IMR-90 (cell line): ENCODE measurements at regions not wholly inside any gene's neighbourhood (a gene's known extent, or its start where the extent isn't known, plus 50 kb on each side); places are given as distances from the start of the nearest gene placed in this dataset.

Experiments
- ATAC-seq: fragments of 200-7000 bp; cut with Tn5 transposase; 2 replicates; pipeline ENCODE4 v1.9.1; 2020; ENCODE audit warnings: low read depth, mild to moderate bottlenecking, moderate library complexity
- BruUV-seq: library from RNA; stranded (reverse); fragments of 400-500 nt; replicated peaks from 2 replicates; lab custom pipeline; 2021; lab: Mats Ljungman, UMichigan
- CTCF ChIA-PET: fragments of 300-600 bp; formaldehyde crosslinking; extraction: SDS; loops from one replicate; lab custom pipeline; 2021; ENCODE audit warnings: antibody characterized with exemption; lab: Yijun Ruan, JAX
- POLR2A ChIA-PET: fragments of 300-600 bp; sonication (Branson Sonifier 250); formaldehyde crosslinking; loops from one replicate; lab custom pipeline; 2022; ENCODE audit warnings: antibody characterized with exemption; ENCODE audit not compliant: unreplicated experiment; lab: Charles Lee
- DNase-seq: peaks from one replicate; pipeline ENCODE4 v3.0.0; 2013
- H2AFZ ChIP-seq: replicated peaks from 2 replicates; pipeline ENCODE3; 2013; ENCODE audit warnings: low read length, mild to moderate bottlenecking; ENCODE audit not compliant: poor library complexity
- H2AK5ac ChIP-seq: 2 replicates; pipeline ENCODE4 v1.6.1; 2013; ENCODE audit warnings: low read depth, low read length, inconsistent platforms
- H2AK9ac ChIP-seq: replicated peaks from 2 replicates; pipeline ENCODE3; 2013; ENCODE audit warnings: mild to moderate bottlenecking, low read depth, low read length, moderate library complexity; ENCODE audit not compliant: poor library complexity
- H2BK120ac ChIP-seq: 2 replicates; pipeline ENCODE4 v1.6.1; 2013; ENCODE audit warnings: low read depth, low read length, inconsistent platforms
- H2BK15ac ChIP-seq: 3 replicates; pipeline ENCODE4 v1.6.1; 2013; ENCODE audit warnings: low read depth, low read length, inconsistent platforms
- H2BK20ac ChIP-seq: 2 replicates; pipeline ENCODE4 v1.6.1; 2013; ENCODE audit warnings: low read depth, mild to moderate bottlenecking, inconsistent platforms, low read length, moderate library complexity
- H2BK5ac ChIP-seq: 2 replicates; pipeline ENCODE4 v1.6.1; 2013; ENCODE audit warnings: mild to moderate bottlenecking, low read depth, low read length, inconsistent platforms; ENCODE audit not compliant: poor library complexity, severe bottlenecking
- H3K14ac ChIP-seq: replicated peaks from 2 replicates; pipeline ENCODE4 v1.6.1; 2013; ENCODE audit warnings: low read depth, low read length, inconsistent platforms
- H3K18ac ChIP-seq: 2 replicates; pipeline ENCODE4 v1.6.1; 2013; ENCODE audit warnings: low read depth, low read length, control low read depth
- H3K23ac ChIP-seq: 2 replicates; pipeline ENCODE4 v1.6.1; 2013; ENCODE audit warnings: low read depth, low read length, inconsistent platforms
- H3K27ac ChIP-seq: 2 replicates; pipeline ENCODE4 v1.5.1; 2013; ENCODE audit warnings: mild to moderate bottlenecking, control low read depth, low read length; ENCODE audit not compliant: insufficient read depth
- H3K27me3 ChIP-seq: 2 replicates; pipeline ENCODE4 v1.6.1; 2013; ENCODE audit warnings: low read length; ENCODE audit not compliant: control insufficient read depth, insufficient read depth
- H3K36me3 ChIP-seq: 2 replicates; pipeline ENCODE4 v1.6.1; 2013; ENCODE audit warnings: low read length, mixed read lengths; ENCODE audit not compliant: control insufficient read depth, insufficient read depth
- H3K4ac ChIP-seq: 2 replicates; pipeline ENCODE4 v1.6.1; 2013; ENCODE audit warnings: low read depth, low read length, inconsistent platforms
- H3K4me1 ChIP-seq: 2 replicates; pipeline ENCODE4 v1.6.1; 2013; ENCODE audit warnings: low read length, mixed read lengths; ENCODE audit not compliant: control insufficient read depth, insufficient read depth
- H3K4me2 ChIP-seq: 2 replicates; pipeline ENCODE4 v1.6.1; 2013; ENCODE audit warnings: low read depth, mild to moderate bottlenecking, control low read depth, low read length, moderate library complexity
- H3K4me3 ChIP-seq: 2 replicates; pipeline ENCODE4 v1.5.1; 2013; ENCODE audit warnings: low read depth, mild to moderate bottlenecking, control low read depth, low read length, moderate library complexity; ENCODE audit not compliant: insufficient read depth
- H3K56ac ChIP-seq: 2 replicates; pipeline ENCODE4 v1.6.1; 2013; ENCODE audit warnings: low read length, inconsistent platforms; ENCODE audit not compliant: insufficient read depth; ENCODE audit errors: extremely low read depth
- H3K79me1 ChIP-seq, 2 experiments: 2 replicates each; pipeline ENCODE4 v1.6.1; 2013; ENCODE audit warnings: low read length in 2 of 2, inconsistent platforms in 1 of 2, low read depth in 1 of 2
- H3K9ac ChIP-seq: 2 replicates; pipeline ENCODE4 v1.6.1; 2013; ENCODE audit warnings: low read depth, low read length, control low read depth
- H3K9me1 ChIP-seq: 2 replicates; pipeline ENCODE4 v1.6.1; 2013; ENCODE audit warnings: low read length, inconsistent platforms; ENCODE audit not compliant: insufficient read depth
- H3K9me3 ChIP-seq: 2 replicates; pipeline ENCODE4 v1.6.1; 2013; ENCODE audit warnings: low read length; ENCODE audit not compliant: control insufficient read depth, insufficient read depth
- H4K20me1 ChIP-seq: 2 replicates; pipeline ENCODE4 v1.6.1; 2013; ENCODE audit warnings: low read length, inconsistent platforms; ENCODE audit not compliant: insufficient read depth
- H4K5ac ChIP-seq: 2 replicates; pipeline ENCODE4 v1.6.1; 2013; ENCODE audit warnings: mild to moderate bottlenecking, low read depth, low read length, control low read depth
- H4K8ac ChIP-seq, 2 experiments: 2 replicates each; pipeline ENCODE4 v1.6.1; 2013; ENCODE audit warnings: low read depth in 2 of 2, low read length in 2 of 2, control low read depth in 1 of 2, inconsistent platforms in 1 of 2
- H4K91ac ChIP-seq: 2 replicates; pipeline ENCODE4 v1.6.1; 2013; ENCODE audit warnings: low read depth, low read length, inconsistent platforms; ENCODE audit not compliant: insufficient read depth
- MAFK ChIP-seq: IDR thresholded peaks from 2 replicates; pipeline ENCODE4 v1.6.1; 2012; ENCODE audit warnings: low read depth, low read length, improper control_type of control experiment
- MAZ ChIP-seq: IDR thresholded peaks from 2 replicates; pipeline ENCODE4 v1.6.1; 2012; ENCODE audit warnings: low read depth, mild to moderate bottlenecking, low read length, improper control_type of control experiment, moderate library complexity, borderline replicate concordance
- RFX5 ChIP-seq: IDR thresholded peaks from 2 replicates; pipeline ENCODE4 v1.8.0; 2012; ENCODE audit warnings: low read depth, mild to moderate bottlenecking, low read length, moderate library complexity
- WGBS, 2 experiments: methylation state at CpG; one replicate each; pipeline versions ENCODE4 v1.1.5 to v1.1.7; 2013; ENCODE audit warnings: missing lambda C conversion rate in 2 of 2; ENCODE audit not compliant: insufficient read length in 1 of 2; ENCODE audit errors: extremely low coverage in 2 of 2; 5-methylcytosine and 5-hydroxymethylcytosine counted together
- dilution Hi-C: fragments of 300-500 bp; cut with HindIII; formaldehyde crosslinking; loops from one replicate; pipeline ENCODE4 v1.14.3; 2018; ENCODE audit warnings: low sequenced_read_pairs; ENCODE audit not compliant: unreplicated experiment
- in situ Hi-C: fragments of 300-500 bp; cut with MboI; formaldehyde crosslinking; loops from 3 replicates; pipeline ENCODE4 v1.14.3; 2019; ENCODE audit warnings: low sequenced_read_pairs, inconsistent platforms, mixed read lengths
- intact Hi-C: fragments of 100-400 bp; cut with micrococcal nuclease; formaldehyde crosslinking; loops from 2 replicates; pipeline ENCODE4 v1.10.0; 2022

DNA sequence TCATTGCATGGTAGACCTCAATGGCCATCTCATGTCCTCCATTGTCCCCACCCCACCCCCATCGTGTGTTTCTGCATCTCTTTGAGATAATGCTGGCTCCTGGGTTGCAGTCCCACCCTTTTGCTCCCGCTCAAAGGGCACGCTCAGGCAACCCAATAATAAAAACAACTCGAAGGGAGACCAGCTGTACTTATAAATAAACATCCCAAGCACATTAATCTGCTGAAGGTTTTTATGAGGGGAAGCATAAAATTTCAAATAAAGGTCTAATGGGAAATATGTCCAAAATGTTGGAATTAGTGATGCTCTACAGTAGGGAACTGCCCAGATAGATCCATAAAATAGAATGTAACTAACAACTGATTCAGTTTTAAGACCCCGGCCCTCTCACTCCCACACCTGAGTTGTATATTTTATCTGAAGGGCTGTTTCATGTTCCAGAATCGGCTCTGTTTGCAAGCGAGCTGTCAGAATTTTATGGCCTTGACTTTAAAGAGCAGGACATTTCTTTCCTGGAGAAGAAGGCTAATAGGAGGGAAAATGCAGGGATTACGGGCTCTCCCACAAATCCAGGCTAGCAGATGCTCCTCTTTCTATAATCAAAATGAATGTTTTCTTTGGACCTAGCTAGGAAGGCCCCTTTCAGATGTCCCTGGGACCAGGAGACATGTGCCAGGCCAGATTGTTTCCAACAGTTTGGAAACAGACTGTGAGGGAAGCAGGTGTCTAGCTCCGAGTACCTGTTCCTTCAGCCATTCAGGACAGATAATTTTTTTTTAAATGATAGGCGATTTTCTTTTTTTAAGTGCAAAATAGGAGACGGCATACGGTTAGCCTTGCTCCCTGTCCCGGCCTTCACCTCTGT lies 103.7 kb downstream of the APOB start:
- no peak overlapping the region for H3K14ac ChIP-seq
- ChIA-PET CTCF (no interaction called here), POLR2A (no interaction called here)
- no peaks in the 10 kb centered on the region for H4K20me1 ChIP-seq
- H2BK5ac ChIP-seq, result no peak overlapping the region
- DNase-seq (no peak), ATAC-seq (no peak)
- no peaks in the 10 kb centered on the region for H3K9me3 ChIP-seq
- no peak overlapping the region for H3K56ac ChIP-seq
- H2BK120ac ChIP-seq, result no peak overlapping the region
- intact Hi-C loops (no loop called here), in situ Hi-C loops (no loop called here), dilution Hi-C loops (loop anchor here (25.0 kb wide), 1 partner anchor 253 kb away; no protein-coding TSS in a partner anchor)
- no peak overlapping the region for H3K4ac ChIP-seq
- no peak overlapping the region for H3K4me2 ChIP-seq
- no peak overlapping the region for H2BK15ac ChIP-seq
- H3K4me1 ChIP-seq, result no peaks in the 10 kb centered on the region
- no peak overlapping the region for H3K18ac ChIP-seq
- H2AK9ac ChIP-seq, result no peak overlapping the region
- TF ChIP-seq MAZ, result no peak
- no peak for TF ChIP-seq MAFK
- TF ChIP-seq RFX5, result no peak
- no peak overlapping the region for H3K27ac ChIP-seq
- H3K27me3 ChIP-seq, result no peaks in the 10 kb centered on the region
- no peaks in the 10 kb centered on the region for H3K36me3 ChIP-seq
- H3K4me3 ChIP-seq, result no peak overlapping the region
- H4K5ac ChIP-seq, result no peak overlapping the region
- H3K79me1 ChIP-seq, result no peaks in the 10 kb centered on the region
- no CpG with 5 or more reads among the region's 13 CpGs for WGBS, 2 experiments
- H4K91ac ChIP-seq, result no peak overlapping the region
- no peak overlapping the region for H2BK20ac ChIP-seq
- H3K9me1 ChIP-seq, result no peaks in the 10 kb centered on the region
- H4K8ac ChIP-seq, result no peak overlapping the region
- H3K9ac ChIP-seq, result no peak overlapping the region
- no peak overlapping the region for H3K23ac ChIP-seq
- BruUV-seq, result no TSS peak
- no peak overlapping the region for H2AK5ac ChIP-seq
- no peak overlapping the region for H2AFZ ChIP-seq
